ENCODE measurements at regions not wholly inside any gene's neighbourhood (a gene's known extent, or its start where the extent isn't known, plus 50 kb on each side); places are given as distances from the start of the nearest gene placed in this dataset.

DNA sequence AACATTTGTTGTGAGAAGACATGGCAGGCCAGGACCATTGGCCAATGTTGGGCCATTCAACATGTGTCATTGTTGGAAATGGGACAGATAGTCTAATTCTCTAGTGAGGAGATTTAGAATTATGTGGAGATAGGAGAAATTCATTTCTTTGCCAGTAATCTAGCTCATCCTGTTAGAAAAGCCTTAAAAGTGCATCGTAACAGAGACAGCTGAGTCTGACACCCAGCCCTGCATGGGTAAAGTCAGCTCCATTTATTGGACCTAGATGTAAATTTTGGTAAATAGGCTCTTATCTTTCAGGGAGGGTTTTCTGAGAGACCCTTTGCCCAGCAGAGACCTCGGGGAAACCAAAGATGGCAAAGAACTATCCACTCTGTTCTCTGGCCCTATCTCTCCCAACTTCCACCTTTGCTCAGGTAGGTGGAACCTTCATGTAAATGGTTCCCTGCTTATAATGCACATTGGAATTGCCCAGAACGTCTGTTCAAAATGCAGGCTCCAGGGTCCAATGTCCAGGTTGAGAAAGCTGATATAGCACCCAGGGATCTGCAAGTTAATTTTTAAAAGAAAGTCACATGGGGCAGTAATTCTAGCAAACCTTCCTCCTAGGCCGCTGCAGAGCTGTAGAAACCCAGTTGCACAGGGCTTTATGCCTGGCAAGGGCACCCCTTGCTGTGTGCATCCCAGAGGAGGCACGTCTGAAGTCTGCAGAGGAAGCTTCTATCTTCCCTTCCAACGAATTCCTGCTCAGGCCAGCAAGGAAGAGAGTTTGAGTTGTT, 365.9 kb upstream of the PROK2 start:
- H3K9me3 ChIP-seq (ENCODE audit: control insufficient read depth in 4 of 4, insufficient read depth in 3 of 4, low read length in 3 of 4): peaks cover 0 to 3% (median 0%) of the 10 kb centered on the region in 4 donors
- ATAC-seq (ENCODE audit: insufficient read depth, low FRiP score): no peak
- DNase-seq: no peak
- H3K27me3 ChIP-seq (ENCODE audit: control insufficient read depth in 3 of 3, insufficient read depth in 3 of 3, low read length in 2 of 3): no peaks in the 10 kb centered on the region
- no peak overlapping the region for H3K9ac ChIP-seq (ENCODE audit: insufficient read depth in 1 of 2, low read length in 2 of 2)
- TF ChIP-seq, protein P1, sequence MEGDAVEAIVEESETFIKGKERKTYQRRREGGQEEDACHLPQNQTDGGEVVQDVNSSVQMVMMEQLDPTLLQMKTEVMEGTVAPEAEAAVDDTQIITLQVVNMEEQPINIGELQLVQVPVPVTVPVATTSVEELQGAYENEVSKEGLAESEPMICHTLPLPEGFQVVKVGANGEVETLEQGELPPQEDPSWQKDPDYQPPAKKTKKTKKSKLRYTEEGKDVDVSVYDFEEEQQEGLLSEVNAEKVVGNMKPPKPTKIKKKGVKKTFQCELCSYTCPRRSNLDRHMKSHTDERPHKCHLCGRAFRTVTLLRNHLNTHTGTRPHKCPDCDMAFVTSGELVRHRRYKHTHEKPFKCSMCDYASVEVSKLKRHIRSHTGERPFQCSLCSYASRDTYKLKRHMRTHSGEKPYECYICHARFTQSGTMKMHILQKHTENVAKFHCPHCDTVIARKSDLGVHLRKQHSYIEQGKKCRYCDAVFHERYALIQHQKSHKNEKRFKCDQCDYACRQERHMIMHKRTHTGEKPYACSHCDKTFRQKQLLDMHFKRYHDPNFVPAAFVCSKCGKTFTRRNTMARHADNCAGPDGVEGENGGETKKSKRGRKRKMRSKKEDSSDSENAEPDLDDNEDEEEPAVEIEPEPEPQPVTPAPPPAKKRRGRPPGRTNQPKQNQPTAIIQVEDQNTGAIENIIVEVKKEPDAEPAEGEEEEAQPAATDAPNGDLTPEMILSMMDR (IDR thresholded peaks at IDR 0.05; ENCODE audit: control extremely low read depth, extremely low read depth): no peak
- peaks cover 0 to 47% (median 25%) of the 10 kb centered on the region in 5 donors for H3K4me1 ChIP-seq (ENCODE audit: control insufficient read depth in 5 of 5, insufficient read depth in 5 of 5, low read length in 5 of 5)
- H3K4me3 ChIP-seq: no peak overlapping the region
- H3K36me3 ChIP-seq (ENCODE audit: control insufficient read depth in 4 of 4, insufficient read depth in 4 of 4, low read length in 4 of 4): no peaks in the 10 kb centered on the region
- no peak overlapping the region for H3K27ac ChIP-seq (ENCODE audit: low read depth in 1 of 2, low read length in 1 of 2)
- 86 to 92% methylated on average over 6 of the region's 6 CpGs for WGBS, 2 donors

DNA sequence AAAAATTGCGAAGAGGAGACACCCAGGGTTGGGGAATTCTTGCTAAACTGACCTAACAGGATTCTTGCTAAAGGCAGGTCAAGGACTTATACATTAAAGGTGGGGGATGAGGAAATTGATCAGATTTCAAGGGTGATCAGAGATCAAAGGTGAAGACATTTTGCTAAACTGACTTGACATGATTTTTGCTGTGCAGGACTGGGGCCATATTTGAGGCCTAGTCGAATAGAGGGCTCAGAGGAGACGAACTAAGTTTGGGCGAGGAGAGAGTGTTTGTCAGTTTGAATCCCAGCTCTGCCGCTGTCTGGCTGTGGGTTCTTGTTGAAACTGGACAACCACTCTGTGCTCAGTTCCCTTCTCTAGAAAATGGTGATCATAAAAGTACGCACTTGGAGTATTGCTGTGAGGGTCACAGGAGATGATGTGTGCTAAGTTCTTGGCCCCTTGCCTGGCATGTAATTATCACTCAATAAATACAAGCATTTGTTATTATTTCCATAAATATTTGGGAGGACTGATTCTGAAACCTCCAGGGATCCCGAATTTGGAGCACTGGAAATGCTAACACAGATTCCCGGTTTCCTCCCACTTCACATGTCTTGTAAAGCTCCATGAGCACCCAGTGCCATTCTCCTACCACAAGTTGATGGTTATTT, 364.8 kb upstream of the PROK2 start:
- peaks cover 0 to 3% (median 0%) of the 10 kb centered on the region in 4 donors for H3K9me3 ChIP-seq (ENCODE audit: control insufficient read depth in 4 of 4, insufficient read depth in 3 of 4, low read length in 3 of 4)
- H3K27ac ChIP-seq (ENCODE audit: low read depth in 1 of 2, low read length in 1 of 2): no peak overlapping the region
- DNase-seq (peak; percentile 73 to 93 (median 92)), ATAC-seq (ENCODE audit: insufficient read depth, low FRiP score) (no peak)
- no peaks in the 10 kb centered on the region for H3K36me3 ChIP-seq (ENCODE audit: control insufficient read depth in 4 of 4, insufficient read depth in 4 of 4, low read length in 4 of 4)
- TF ChIP-seq, protein P1 (IDR thresholded peaks at IDR 0.05; ENCODE audit: control extremely low read depth, extremely low read depth): no peak
- H3K4me1 ChIP-seq (ENCODE audit: control insufficient read depth in 5 of 5, insufficient read depth in 5 of 5, low read length in 5 of 5): peaks cover 0 to 41% (median 21%) of the 10 kb centered on the region in 5 donors
- H3K9ac ChIP-seq (ENCODE audit: insufficient read depth in 1 of 2, low read length in 2 of 2): no peak overlapping the region
- WGBS, 2 donors: 89 to 91% methylated on average over 8 of the region's 8 CpGs
- no peak overlapping the region for H3K4me3 ChIP-seq
- no peaks in the 10 kb centered on the region for H3K27me3 ChIP-seq (ENCODE audit: control insufficient read depth in 3 of 3, insufficient read depth in 3 of 3, low read length in 2 of 3)

DNA sequence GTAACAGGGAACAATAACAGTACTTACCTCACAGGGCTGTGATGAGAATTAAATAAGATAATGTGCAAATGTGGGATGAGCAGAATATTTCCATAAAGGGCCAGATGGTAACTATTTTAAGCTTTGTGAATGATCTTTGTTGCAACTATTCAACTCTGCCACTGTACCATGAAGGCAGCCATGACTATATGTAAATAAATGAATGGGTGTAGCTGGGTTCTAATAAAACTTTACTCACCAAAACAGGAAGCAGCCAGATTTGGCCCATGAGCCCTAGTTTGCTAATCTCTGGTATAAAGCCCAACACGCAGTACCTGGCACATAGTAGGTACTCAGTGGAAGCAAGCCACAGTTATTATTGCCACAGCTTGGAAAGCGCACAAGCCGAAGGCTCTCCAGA, 362.7 kb upstream of the PROK2 start:
- DNase-seq (no peak), ATAC-seq (ENCODE audit: insufficient read depth, low FRiP score) (no peak)
- Histone ChIP-seq H3K9ac (ENCODE audit: insufficient read depth in 1 of 2, low read length in 2 of 2) (no peak overlapping the region), H3K27me3 (ENCODE audit: control insufficient read depth in 3 of 3, insufficient read depth in 3 of 3, low read length in 2 of 3) (no peaks in the 10 kb centered on the region), H3K36me3 (ENCODE audit: control insufficient read depth in 4 of 4, insufficient read depth in 4 of 4, low read length in 4 of 4) (no peaks in the 10 kb centered on the region), H3K9me3 (ENCODE audit: control insufficient read depth in 4 of 4, insufficient read depth in 3 of 4, low read length in 3 of 4) (no peaks in the 10 kb centered on the region), H3K4me1 (ENCODE audit: control insufficient read depth in 5 of 5, insufficient read depth in 5 of 5, low read length in 5 of 5) (peaks cover 2 to 37% (median 15%) of the 10 kb centered on the region in 5 donors), H3K27ac (ENCODE audit: low read depth in 1 of 2, low read length in 1 of 2) (no peak overlapping the region), H3K4me3 (no peak overlapping the region)
- TF ChIP-seq, protein P1 (IDR thresholded peaks at IDR 0.05; ENCODE audit: control extremely low read depth, extremely low read depth): no peak
- 97% methylated on average over 3 of the region's 3 CpGs for WGBS, 2 donors
